GM21717 (cell line): ENCODE measurements at regions not wholly inside any gene's neighbourhood (a gene's known extent, or its start where the extent isn't known, plus 50 kb on each side); places are given as distances from the start of the nearest gene placed in this dataset.

Experiments
- ATAC-seq: cut with Tn5 transposase; IDR thresholded peaks from one replicate; pipeline ENCODE4 v1.9.1; 2021; ENCODE audit warnings: mild to moderate bottlenecking, moderate library complexity; ENCODE audit not compliant: unreplicated experiment

GRCh38 chr5:53211799-53212198, 102.2 kb upstream of the MOCS2 start:
- no peak for ATAC-seq

- ATAC-seq: peak; percentile 49
These were observed 109.6 kb upstream of the MOCS2 start for GRCh38 chr5:53219174-53219573.

- no peak for ATAC-seq
These were observed 110.1 kb upstream of the MOCS2 start for GRCh38 chr5:53219610-53220009.

- no peak for ATAC-seq
These were observed 124.3 kb upstream of the MOCS2 start for GRCh38 chr5:53233645-53234405.

GRCh38 chr5:53236683-53237082, 127.1 kb upstream of the MOCS2 start:
- ATAC-seq: no peak

- ATAC-seq: no peak
These were observed 128.3 kb upstream of the MOCS2 start for GRCh38 chr5:53237876-53238275.

GRCh38 chr5:53239301-53239990, 129.9 kb upstream of the MOCS2 start:
- ATAC-seq: no peak

GRCh38 chr5:53240661-53241060, 131.1 kb upstream of the MOCS2 start:
- no peak for ATAC-seq

GRCh38 chr5:53241572-53241971, 132.0 kb upstream of the MOCS2 start:
- ATAC-seq: no peak

GRCh38 chr5:53243403-53243802, 133.8 kb upstream of the MOCS2 start:
- no peak for ATAC-seq

- ATAC-seq: no peak
These were observed 136.7 kb upstream of the MOCS2 start for GRCh38 chr5:53246042-53246836.

GRCh38 chr5:53249529-53250200, 140.1 kb upstream of the MOCS2 start:
- no peak for ATAC-seq

GRCh38 chr5:53250201-53250550, 140.6 kb upstream of the MOCS2 start:
- no peak for ATAC-seq

- no peak for ATAC-seq
These were observed 143.9 kb upstream of the MOCS2 start for GRCh38 chr5:53253421-53253871.

GRCh38 chr5:53256746-53257145, 147.2 kb upstream of the MOCS2 start:
- ATAC-seq: no peak

- no peak for ATAC-seq
These were observed 148.3 kb upstream of the MOCS2 start for GRCh38 chr5:53257806-53258373.

GRCh38 chr5:53259176-53259575, 149.6 kb upstream of the MOCS2 start:
- no peak for ATAC-seq

GRCh38 chr5:53260446-53260845, 150.9 kb upstream of the MOCS2 start:
- ATAC-seq: no peak

GRCh38 chr5:53261245-53261644, 151.7 kb upstream of the MOCS2 start:
- no peak for ATAC-seq

GRCh38 chr5:53262348-53262970, 152.9 kb upstream of the MOCS2 start:
- ATAC-seq: no peak
